OCI-LY7 (cell line): ENCODE measurements at regions not wholly inside any gene's neighbourhood (a gene's known extent, or its start where the extent isn't known, plus 50 kb on each side); places are given as distances from the start of the nearest gene placed in this dataset.

Experiments used
- BruUV-seq: library from RNA; stranded (reverse); fragments of 400-500 nt; replicated peaks from 2 replicates; lab custom pipeline; 2021; lab: Mats Ljungman, UMichigan
- CTCF ChIA-PET: fragments of 300-600 bp; sonication (Branson Sonifier 250); formaldehyde crosslinking; loops from one replicate; lab custom pipeline; 2022; ENCODE audit warnings: antibody characterized with exemption; ENCODE audit not compliant: unreplicated experiment; lab: Charles Lee
- POLR2A ChIA-PET: fragments of 300-600 bp; sonication (Branson Sonifier 250); formaldehyde crosslinking; loops from one replicate; lab custom pipeline; 2022; ENCODE audit warnings: antibody characterized with exemption; lab: Charles Lee
- DNase-seq: peaks from one replicate; pipeline ENCODE4 v3.0.0-alpha.2; 2015; ENCODE audit warnings: low spot score
- H2AFZ ChIP-seq: fragments of 200-600 bp; sonication (generic), shearing (Covaris generic); 2 replicates; pipeline ENCODE4 v1.6.1; 2014; ENCODE audit warnings: mild to moderate bottlenecking, antibody characterized with exemption, low read length, moderate library complexity
- H3K27ac ChIP-seq: fragments of 200-600 bp; sonication (generic); 2 replicates; pipeline ENCODE4 v1.5.1; 2014; ENCODE audit warnings: mixed run types, low read depth, mild to moderate bottlenecking, moderate library complexity, low read length, inconsistent platforms; ENCODE audit not compliant: poor library complexity, severe bottlenecking
- H3K36me3 ChIP-seq: fragments of 200-600 bp; sonication (generic); 2 replicates; pipeline ENCODE4 v1.6.1; 2014; ENCODE audit warnings: mild to moderate bottlenecking, antibody characterized with exemption, low read length, moderate library complexity, mixed read lengths; ENCODE audit not compliant: insufficient read depth
- H3K4me1 ChIP-seq: fragments of 200-600 bp; sonication (generic); 2 replicates; pipeline ENCODE4 v1.5.1; 2014; ENCODE audit warnings: mild to moderate bottlenecking, low read length; ENCODE audit not compliant: insufficient read depth, poor library complexity, severe bottlenecking
- H3K4me2 ChIP-seq: fragments of 200-600 bp; sonication (generic); 2 replicates; pipeline ENCODE4 v1.6.1; 2014; ENCODE audit warnings: mild to moderate bottlenecking, low read length
- H3K4me3 ChIP-seq: fragments of 200-600 bp; sonication (generic); 2 replicates; pipeline ENCODE4 v1.5.1; 2014; ENCODE audit warnings: mild to moderate bottlenecking, low read depth, low read length; ENCODE audit not compliant: poor library complexity, severe bottlenecking
- H3K79me2 ChIP-seq: fragments of 200-600 bp; sonication (generic); 2 replicates; pipeline ENCODE4 v1.6.1; 2016; ENCODE audit warnings: low read depth, mild to moderate bottlenecking, low read length, moderate library complexity, mixed read lengths; ENCODE audit not compliant: insufficient read depth
- H3K9me2 ChIP-seq: fragments of 200-600 bp; sonication (generic); 2 replicates; pipeline ENCODE4 v1.6.1; 2016; ENCODE audit warnings: mild to moderate bottlenecking, low read length, mixed read lengths; ENCODE audit not compliant: insufficient read depth
- H3K9me3 ChIP-seq: fragments of 200-600 bp; sonication (generic); 2 replicates; pipeline ENCODE4 v1.6.1; 2014; ENCODE audit warnings: mild to moderate bottlenecking, mixed run types, low read length, mixed read lengths
- H4K20me1 ChIP-seq: fragments of 200-600 bp; sonication (generic); 2 replicates; pipeline ENCODE4 v1.6.1; 2014; ENCODE audit warnings: mild to moderate bottlenecking, antibody characterized with exemption, low read length, moderate library complexity, mixed read lengths; ENCODE audit not compliant: insufficient read depth
- EZH2phosphoT487 ChIP-seq: fragments of 200-600 bp; sonication (generic); IDR thresholded peaks from 2 replicates; pipeline ENCODE4 v1.6.1; 2018; ENCODE audit warnings: low read depth, borderline replicate concordance, mild to moderate bottlenecking, mixed run types, antibody characterized with exemption, low read length, moderate library complexity, mixed read lengths
- intact Hi-C: fragments of 100-400 bp; cut with micrococcal nuclease; formaldehyde crosslinking; loops from one replicate; pipeline ENCODE4 v1.10.0; 2022; ENCODE audit not compliant: unreplicated experiment
- TF ChIP-seq, protein P1 (sequence below): fragments of 200-600 bp; sonication (generic); conservative IDR thresholded peaks from 2 replicates; pipeline ENCODE4 v1.5.1; 2014; ENCODE audit warnings: mild to moderate bottlenecking, antibody characterized with exemption, low read length, moderate library complexity, mixed read lengths

DNA sequence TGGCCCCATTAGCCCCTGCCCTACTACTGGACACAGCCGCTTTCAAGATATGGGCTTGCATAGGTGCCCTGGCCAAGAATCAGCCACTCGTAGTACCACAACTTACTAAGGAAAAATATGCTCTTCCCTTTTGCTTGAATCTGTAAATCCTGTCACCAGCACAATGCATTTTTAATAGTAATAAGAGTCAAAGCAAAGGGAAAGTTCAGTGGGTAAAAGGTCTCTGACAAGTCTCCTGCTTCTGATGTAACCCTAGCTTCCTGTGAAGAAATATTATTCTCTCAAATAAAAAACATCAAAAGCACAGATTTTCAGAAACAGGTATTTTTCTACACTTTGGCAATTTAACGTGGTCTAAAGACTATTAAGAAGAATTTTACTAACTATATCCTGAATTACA, 373.8 kb downstream of the GJA1 start:
- no TSS peak for BruUV-seq
- TF ChIP-seq, protein P1, sequence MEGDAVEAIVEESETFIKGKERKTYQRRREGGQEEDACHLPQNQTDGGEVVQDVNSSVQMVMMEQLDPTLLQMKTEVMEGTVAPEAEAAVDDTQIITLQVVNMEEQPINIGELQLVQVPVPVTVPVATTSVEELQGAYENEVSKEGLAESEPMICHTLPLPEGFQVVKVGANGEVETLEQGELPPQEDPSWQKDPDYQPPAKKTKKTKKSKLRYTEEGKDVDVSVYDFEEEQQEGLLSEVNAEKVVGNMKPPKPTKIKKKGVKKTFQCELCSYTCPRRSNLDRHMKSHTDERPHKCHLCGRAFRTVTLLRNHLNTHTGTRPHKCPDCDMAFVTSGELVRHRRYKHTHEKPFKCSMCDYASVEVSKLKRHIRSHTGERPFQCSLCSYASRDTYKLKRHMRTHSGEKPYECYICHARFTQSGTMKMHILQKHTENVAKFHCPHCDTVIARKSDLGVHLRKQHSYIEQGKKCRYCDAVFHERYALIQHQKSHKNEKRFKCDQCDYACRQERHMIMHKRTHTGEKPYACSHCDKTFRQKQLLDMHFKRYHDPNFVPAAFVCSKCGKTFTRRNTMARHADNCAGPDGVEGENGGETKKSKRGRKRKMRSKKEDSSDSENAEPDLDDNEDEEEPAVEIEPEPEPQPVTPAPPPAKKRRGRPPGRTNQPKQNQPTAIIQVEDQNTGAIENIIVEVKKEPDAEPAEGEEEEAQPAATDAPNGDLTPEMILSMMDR: no peak
- TF ChIP-seq EZH2phosphoT487: no peak
- no peaks in the 10 kb centered on the region for H4K20me1 ChIP-seq
- no peak overlapping the region for H3K27ac ChIP-seq
- CTCF ChIA-PET: no interaction called here
- H3K4me2 ChIP-seq: no peak overlapping the region
- DNase-seq: no peak
- no peak overlapping the region for H3K4me3 ChIP-seq
- no peak overlapping the region for H2AFZ ChIP-seq
- intact Hi-C loops: no loop called here
- no peaks in the 10 kb centered on the region for H3K79me2 ChIP-seq
- no peaks in the 10 kb centered on the region for H3K4me1 ChIP-seq
- no peaks in the 10 kb centered on the region for H3K9me2 ChIP-seq
- POLR2A ChIA-PET: no interaction called here
- no peaks in the 10 kb centered on the region for H3K9me3 ChIP-seq
- H3K36me3 ChIP-seq: no peaks in the 10 kb centered on the region

DNA sequence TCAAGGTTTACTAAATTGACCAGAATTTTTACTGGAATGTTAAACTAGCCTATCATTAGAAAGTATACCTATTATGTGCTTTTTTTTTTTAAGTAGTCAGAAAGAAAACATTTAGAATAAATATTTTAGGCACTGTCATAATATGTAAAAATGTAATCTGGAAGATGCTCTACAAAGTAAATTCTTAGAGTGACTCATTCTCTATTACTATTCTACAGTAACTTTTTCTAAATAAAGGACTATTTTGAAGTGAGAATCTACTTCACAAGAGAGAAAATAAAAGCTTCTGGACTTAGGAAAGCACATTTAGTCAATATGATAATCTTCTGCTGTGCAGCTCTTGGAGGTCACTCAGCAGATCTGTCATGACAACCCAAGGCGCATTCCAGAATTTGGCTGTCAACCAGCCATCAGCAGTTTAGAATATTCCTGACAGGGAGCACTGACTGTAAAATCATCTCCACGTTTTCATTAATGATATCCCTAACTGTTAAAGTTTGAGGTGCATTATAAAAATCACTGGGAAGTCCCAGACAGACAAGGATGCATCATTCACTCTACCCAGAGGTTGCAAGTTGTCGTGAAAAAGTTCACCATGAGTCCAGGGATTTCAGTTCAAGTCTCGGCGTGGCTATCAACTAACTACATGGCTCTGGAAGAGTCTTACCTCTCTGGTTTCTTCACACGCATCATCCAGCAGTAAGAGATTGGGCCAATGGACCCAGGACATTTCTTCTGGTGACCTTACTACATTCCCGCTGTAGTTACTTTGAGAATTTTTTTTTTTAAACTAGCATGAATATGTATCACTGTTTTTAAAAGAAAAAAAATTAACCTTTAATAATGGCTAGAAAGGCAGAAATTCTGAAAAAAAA, 374.9 kb downstream of the GJA1 start:
- no peak for DNase-seq
- intact Hi-C loops: no loop called here
- H3K9me3 ChIP-seq: no peaks in the 10 kb centered on the region
- no peak overlapping the region for H3K4me2 ChIP-seq
- H3K27ac ChIP-seq: no peak overlapping the region
- CTCF ChIA-PET: no interaction called here
- no peaks in the 10 kb centered on the region for H4K20me1 ChIP-seq
- no peaks in the 10 kb centered on the region for H3K4me1 ChIP-seq
- TF ChIP-seq, protein P1: no peak
- no peak for TF ChIP-seq EZH2phosphoT487
- BruUV-seq: no TSS peak
- no peaks in the 10 kb centered on the region for H3K9me2 ChIP-seq
- no peaks in the 10 kb centered on the region for H3K79me2 ChIP-seq
- no peak overlapping the region for H2AFZ ChIP-seq
- H3K36me3 ChIP-seq: no peaks in the 10 kb centered on the region
- POLR2A ChIA-PET: interaction anchor here (0.7 kb wide), 1 partner anchor 498 kb away, joined by 3 read pairs; no protein-coding TSS in a partner anchor
- H3K4me3 ChIP-seq: no peak overlapping the region

DNA sequence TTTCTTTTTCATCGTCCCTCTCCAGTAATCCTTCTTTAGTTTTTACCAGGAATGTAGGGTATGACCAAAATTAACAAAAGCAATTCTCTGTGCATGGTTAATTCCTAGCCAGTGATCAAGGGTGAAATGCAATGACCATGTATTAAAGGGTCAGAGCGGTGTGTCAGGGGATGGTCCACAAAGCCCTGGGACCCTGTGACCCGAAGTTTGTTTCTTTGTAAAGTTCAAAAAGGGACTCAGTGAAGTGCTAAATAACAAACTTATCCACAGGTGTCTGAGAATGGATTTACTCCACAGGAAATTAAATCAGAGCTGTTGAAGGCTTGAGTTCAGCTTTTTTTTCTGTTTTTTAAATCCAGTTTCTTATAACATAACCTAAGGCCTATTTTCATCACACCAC, 375.7 kb downstream of the GJA1 start:
- BruUV-seq: no TSS peak
- Histone ChIP-seq H3K9me3 (no peaks in the 10 kb centered on the region), H3K4me1 (no peaks in the 10 kb centered on the region), H3K36me3 (no peaks in the 10 kb centered on the region), H3K4me3 (no peak overlapping the region), H3K27ac (no peak overlapping the region), H2AFZ (no peak overlapping the region), H3K4me2 (no peak overlapping the region), H3K9me2 (no peaks in the 10 kb centered on the region), H3K79me2 (no peaks in the 10 kb centered on the region), H4K20me1 (no peaks in the 10 kb centered on the region)
- intact Hi-C loops: no loop called here
- ChIA-PET CTCF (no interaction called here), POLR2A (no interaction called here)
- DNase-seq: no peak
- TF ChIP-seq EZH2phosphoT487: no peak
- TF ChIP-seq, protein P1: no peak
